ENCODE measurements at regions not wholly inside any gene's neighbourhood (a gene's known extent, or its start where the extent isn't known, plus 50 kb on each side); places are given as distances from the start of the nearest gene placed in this dataset.
A peak's percentile ranks its signal among the peaks of the same experiment; 100 is the strongest.

DNA sequence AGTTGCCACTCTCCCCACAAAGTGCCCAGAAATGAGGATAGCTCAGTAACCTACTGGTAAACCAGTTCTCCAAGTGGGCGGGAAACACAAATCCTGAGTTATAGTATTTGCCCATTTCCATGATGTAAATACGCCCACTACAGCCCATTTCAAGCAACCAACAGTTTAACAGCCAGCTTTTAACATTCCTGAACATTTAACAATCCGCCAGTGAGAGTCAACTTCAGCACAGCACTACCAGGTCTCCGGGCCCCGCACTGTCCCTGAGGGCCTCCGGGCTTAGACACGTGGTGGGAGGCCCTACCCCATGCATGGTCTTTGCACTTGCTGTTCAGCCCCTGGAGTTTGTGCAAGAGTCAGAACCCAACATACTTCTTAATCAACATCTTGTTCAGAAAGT lies 132.0 kb upstream of the CTTNBP2NL start:
- DNase-seq (ENCODE audit: low spot score) = no peak

DNA sequence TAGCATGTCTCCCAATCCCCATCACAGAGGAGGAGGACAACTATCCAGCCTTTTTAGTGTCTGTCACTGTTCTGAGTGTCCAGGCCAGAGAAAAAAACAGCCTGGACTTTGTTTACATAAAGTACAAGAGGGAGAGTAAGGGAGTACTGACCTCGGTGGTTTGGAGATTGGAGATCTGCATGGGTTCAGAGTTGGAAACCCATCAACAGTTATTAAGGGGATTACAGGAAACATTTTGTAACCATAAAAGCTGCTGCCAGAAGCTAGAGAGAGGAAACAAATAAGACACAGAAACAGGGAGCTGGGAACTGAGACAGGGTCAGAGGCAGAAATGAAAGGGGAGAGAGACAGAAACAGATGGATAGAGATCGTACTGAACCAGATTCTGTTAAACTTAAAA lies 131.5 kb upstream of the CTTNBP2NL start:
- DNase-seq (ENCODE audit: low spot score) = no peak

DNA sequence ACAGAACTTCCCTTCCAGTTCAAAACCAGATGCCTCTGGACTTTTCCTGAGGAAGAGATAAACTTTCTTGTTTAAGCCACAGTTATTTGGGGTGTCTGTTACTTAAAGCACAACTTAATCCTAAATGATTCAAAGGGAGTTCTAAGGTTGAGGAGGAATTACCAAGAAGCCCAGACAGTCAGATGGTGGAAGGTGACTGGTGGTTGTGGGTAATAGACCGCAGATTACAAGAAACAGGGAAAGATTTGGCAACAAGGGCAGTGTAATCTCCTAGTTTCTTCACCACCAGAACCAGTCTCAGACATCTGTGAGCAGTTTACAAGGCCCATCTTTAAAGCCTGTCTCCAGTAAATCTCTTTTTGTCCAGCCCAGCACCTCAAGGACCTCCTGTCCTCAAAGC lies 130.1 kb upstream of the CTTNBP2NL start:
- no peak for DNase-seq (ENCODE audit: low spot score)

DNA sequence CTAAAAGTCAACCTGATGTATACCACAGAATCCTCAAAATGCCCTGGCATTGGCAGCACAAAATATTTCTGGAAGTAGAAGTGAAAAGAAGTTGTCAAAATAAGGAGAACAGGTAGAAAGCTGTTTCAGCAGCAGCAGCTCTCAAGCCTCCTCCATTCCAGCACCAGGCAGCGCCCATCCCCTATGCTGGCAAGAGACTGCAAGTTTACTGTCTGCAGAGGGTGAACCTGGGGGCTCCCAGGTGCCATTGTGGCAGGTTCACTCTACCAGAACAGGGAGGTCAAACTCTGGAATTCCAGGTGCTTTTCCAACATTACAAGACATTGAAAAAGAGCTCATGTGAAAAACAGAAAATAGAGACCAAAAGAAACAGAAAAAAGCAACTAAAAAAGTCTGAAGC lies 128.8 kb upstream of the CTTNBP2NL start:
- no peak for DNase-seq (ENCODE audit: low spot score)

DNA sequence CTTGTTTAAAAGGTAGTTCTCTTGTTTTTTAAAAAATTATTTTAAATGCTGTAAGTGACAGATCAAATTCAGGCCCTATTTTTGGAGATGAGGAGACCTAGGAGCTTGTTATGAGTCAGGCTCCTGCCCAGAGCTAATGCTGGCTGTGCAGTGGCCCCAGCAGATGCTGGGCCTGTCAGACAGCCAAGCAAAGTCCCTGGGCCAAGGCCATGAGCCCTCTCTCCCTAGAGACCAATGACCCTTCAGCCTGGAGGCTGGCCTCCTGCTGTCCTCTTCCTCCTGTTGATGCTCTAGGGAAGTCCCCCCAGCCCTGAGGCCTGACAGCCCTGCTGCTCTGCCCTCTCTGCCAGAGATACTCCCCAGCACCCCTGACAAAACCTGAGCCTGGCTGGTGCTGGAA lies 128.1 kb upstream of the CTTNBP2NL start:
- no peak for DNase-seq (ENCODE audit: low spot score)

DNA sequence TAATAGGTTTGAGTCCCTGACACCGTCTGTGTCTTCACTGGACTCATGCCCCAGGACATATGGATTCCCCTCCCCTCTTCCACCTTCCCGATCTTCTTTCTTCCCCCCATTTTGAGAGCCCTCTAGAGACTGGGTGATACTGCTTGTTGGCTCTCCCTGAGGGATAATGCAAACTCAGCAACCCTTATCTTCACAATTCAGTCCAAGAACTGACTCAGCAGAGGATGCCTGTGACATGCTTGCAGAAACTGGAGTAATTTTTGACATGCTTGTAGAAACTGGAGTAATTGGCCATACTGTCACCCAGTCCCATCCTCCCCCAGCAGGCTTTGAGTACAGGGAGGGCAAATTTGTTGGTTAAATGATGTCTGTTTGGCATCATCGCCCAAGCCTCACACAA lies 127.6 kb upstream of the CTTNBP2NL start:
- no peak for DNase-seq (ENCODE audit: low spot score)

DNA sequence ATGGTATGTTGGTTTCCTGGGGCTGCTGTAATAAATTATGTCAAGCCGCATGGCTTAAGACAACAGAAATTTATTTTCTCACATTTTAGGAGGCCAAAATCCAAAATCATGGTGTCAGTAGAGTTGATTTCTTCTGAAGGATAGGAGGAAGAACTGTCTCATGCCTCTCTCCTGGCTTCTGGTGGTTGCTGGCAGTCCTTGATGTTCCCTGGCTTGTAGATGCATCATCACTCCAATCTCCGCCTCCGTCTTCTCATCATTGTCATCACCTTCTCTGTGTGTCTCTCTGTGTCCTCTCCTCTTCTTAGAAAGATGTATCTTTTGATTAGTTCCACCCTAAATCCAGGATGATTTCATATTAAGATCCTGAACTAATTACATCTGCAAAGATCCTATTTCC lies 124.7 kb upstream of the CTTNBP2NL start:
- no peak for DNase-seq (ENCODE audit: low spot score)

DNA sequence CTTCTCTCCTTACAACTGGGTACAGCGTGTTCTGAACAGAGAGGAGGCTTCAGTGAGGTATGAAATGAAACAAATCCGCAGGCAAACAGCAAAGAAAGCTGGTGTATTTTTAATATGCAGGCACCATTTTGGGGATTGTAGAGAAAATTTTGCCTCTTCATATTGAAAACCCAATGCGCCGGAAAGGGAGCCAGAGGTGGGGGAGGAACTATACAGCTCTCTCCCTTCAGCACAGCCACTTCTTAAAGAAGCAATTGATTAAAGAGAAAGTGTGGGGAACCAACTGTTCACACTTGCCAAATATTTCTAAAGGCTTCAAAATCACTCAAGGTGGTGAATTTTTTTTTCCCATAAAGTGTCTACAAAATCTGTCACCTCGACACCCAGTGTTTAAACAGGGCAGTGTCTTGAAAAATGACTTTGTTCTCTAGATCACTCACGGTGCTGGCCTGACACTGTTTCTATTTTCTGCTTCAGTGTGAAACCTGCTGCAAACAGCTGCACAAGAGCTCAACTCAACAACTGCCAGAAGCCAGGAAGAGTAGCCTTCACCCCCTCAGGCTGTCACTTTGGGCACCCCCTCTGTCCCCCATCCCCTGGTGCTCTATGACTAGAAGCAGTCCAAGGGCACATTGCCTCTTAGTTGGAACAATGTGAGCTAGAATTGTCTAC lies 123.8 kb upstream of the CTTNBP2NL start:
- DNase-seq (ENCODE audit: low spot score) = no peak

DNA sequence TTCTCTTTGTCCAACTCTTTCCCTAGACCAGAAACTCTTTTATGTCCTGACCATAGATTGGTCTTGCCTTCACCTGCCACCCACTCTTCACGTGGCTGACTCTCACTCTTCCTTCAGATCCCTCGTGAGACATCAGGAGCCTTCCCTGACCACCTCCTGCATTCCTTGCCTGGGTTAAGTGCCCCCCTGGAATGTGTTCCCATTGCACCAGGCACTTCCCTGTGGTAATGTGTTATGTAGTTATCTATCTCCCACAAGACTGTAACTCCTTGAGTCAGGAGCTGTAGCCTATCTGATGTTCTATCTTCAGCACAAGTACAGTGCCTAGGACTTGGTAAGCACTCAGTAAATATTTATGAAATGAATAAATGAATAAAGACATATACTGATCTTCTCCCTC lies 111.2 kb upstream of the CTTNBP2NL start:
- no peak for DNase-seq (ENCODE audit: low spot score)

DNA sequence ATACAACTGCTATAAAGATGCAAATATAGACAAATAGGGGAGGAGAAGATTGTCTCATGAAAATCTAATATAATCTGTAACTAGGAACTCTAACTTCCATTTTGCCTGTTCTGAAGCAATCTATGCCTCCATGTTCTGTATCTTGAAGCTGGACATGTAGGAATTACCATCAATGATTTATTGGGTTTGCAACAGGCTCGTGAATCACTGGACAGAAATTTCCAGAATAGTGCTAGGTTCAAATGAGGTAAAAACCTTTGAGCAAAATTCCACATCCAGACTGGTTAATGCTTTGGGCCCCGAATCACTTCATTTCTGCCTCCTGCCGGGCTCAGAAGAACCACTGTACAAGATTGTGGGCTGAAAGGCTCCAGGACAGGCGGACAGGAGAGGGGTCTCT lies 110.7 kb upstream of the CTTNBP2NL start:
- DNase-seq (ENCODE audit: low spot score) = no peak

DNA sequence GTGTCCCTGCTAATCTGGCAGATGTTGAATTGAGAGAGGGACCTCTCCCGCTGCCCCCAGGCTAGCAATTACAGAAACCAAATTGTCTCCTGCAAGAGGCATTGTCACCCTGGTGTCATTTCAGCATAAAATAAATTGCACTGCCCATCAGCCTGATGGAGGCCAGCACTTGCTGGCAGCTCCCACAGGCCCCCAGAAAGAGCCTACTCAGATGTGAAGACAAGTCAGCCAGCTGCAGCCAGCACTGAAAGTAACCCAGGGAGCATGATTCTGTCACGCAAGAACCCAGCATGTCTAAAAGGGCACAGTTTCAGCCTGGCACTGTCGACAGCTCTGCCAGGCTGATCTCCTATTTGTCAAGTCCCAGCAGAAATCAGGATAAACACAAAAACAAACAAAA lies 110.3 kb upstream of the CTTNBP2NL start:
- DNase-seq (ENCODE audit: low spot score) = no peak

DNA sequence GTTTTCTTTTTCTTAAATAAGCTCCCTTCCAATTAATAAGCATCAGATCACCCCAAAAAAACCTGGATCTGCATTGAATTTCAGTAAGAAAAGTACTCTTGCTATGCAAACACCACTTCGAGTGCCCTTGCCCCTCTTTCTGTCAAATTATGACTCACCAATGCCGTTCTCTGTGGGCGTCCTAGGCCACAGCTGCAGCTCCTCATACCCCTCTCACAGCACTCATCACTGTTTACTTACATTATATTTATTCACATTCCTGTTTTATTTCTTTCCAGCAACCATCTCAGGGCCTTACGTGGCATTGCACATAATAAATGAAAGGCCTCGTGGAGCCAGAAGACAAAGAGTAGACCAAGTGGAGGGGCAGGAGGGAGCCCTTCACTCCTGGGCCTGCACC lies 99.1 kb upstream of the CTTNBP2NL start:
- DNase-seq (ENCODE audit: low spot score) = no peak

DNA sequence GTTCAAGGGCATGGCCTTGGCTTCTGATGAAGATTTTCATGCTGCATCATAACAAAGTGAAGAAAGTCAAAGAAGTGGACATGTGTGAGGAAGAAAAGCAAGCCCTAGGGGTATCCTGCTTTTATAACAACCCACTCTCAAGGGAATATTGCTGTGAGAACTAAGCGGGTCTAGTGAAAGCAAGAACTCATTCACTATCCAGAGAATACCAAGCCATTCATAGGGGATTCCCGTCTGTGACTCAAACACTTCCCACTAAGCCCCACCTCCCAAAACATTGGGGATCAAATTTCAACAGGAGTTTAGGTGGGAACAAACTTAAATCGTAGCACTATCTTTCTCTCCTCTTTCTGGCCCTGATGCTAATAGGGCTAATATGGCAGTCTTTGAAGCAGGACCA lies 98.5 kb upstream of the CTTNBP2NL start:
- peak; percentile 6 for DNase-seq (ENCODE audit: low spot score)

DNA sequence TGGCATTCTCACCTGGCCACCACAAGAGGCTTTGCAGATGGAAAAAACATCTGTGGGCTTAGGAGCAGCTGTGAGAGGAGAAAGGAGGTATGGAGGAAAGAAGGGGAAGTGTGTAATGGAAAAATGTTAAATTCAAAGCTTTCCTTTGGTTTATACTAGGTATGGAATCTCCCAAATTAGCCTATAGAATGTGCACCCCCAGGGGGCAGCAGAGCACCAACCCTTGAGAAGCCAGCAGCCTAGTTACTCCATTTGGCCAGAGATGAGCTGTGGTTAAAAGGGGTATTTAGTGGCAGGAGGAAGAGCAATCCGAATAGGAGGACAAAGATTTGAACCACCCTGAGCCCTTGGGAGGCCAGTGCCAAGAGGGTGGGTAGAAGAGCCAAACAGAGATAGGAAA lies 97.5 kb upstream of the CTTNBP2NL start:
- DNase-seq (ENCODE audit: low spot score) = peak; percentile 38

DNA sequence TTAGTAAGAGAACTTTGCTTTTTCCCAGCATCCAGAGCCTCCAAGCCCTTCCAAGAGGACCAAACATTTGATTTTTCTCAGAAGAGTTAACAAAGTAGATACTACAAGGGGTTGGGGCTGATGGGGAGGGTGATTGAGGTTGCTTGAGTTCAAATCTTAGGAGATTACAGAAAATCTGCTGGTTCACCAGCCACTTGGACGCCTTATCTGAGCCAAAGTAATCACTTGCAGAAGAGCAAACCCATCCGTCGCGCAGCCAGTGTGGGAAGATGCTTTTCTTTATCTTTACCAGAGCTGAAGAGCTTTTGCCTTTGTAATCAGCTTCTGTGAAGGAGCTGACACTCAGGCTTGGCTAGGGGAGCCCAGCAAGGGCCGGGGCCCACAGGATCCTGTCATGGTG lies 91.9 kb upstream of the CTTNBP2NL start:
- no peak for DNase-seq (ENCODE audit: low spot score)

DNA sequence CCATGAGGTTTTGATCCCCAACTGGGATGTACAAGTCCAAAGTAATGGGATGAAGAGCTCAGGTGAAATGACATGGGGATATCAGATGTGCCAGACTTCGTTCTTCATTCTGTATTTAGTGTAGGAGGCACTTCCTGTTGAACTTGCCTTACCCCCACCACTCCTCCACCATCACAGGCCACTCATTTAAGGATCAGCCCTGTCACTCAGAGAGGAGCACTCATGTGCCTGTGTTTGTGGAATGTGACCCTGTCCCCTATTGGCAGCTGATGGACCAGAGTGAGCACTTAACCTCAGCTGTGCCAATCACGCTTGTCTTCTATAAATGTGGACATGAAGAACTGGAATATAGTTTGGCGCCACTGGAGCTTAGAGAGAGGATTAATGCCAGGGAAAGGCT lies 91.4 kb upstream of the CTTNBP2NL start:
- no peak for DNase-seq (ENCODE audit: low spot score)

DNA sequence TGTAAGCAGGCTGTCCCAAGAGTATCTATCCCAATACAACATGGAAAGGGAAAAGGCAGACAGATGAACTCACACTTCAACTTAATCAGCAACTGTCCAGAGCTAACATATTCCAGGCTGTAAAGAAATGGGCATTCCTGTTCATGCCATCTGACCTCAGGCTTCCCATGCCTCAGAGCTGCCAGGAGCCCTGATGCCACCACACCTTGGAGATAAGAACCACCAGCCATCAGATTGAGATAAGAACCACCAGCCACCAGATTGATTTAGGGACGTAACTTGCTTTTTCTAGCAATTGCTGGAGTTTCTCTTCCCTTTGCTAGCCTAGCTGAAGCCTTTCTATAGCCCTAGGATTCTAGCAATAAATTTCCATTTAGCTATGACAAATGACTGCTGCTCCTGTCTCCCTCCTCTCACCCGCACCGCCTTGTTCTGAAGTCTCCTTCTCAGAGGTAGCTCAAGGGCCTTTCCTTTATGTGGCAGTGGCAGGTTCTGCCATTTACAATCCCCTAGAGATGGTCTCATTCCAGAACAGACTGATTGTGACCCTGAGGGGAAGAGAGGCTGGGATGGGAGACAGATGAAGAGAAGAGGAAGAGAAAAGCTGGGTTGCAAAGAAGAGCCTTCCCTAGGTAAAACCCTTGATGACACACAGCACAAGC lies 88.0 kb upstream of the CTTNBP2NL start:
- no peak for DNase-seq (ENCODE audit: low spot score)

DNA sequence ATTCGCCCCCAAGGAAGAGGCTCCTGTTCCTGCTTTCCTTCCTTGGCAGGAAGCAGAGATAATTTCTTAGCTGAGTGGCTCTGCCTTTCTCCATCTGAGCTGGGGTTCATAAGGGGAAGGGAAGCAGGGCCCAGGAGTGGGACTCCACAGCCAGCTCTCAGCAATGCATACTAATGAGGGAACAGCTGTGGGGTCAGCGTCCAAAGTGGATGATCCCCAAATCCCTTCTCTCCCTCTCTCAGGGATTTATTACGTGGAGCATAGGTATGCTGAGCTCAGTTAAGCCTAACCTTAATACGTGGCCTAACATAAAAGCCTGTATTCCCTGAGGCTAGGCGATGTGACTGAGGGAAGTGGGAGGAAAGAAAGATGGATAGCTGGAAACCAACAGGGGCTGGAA lies 87.3 kb upstream of the CTTNBP2NL start:
- DNase-seq (ENCODE audit: low spot score) = no peak

DNA sequence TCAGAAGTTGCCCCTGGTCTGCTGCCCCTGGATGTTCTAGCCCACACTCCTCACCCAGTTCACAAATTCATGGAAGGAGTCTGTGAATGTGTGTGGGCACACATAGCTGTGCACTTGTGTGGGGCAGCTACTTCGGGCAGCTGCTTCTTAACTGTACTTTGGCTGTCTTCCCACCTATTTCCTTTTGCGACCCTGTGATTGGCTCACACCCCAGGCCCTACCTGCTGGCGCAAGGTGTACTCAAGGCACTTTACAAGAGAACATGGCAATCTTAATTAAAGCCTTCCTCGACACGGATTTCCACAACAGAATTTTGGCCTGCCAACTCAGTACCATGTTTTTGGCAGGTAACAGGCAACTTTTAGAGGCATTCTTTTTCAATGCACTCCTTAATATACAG lies 86.5 kb upstream of the CTTNBP2NL start:
- no peak for DNase-seq (ENCODE audit: low spot score)

DNA sequence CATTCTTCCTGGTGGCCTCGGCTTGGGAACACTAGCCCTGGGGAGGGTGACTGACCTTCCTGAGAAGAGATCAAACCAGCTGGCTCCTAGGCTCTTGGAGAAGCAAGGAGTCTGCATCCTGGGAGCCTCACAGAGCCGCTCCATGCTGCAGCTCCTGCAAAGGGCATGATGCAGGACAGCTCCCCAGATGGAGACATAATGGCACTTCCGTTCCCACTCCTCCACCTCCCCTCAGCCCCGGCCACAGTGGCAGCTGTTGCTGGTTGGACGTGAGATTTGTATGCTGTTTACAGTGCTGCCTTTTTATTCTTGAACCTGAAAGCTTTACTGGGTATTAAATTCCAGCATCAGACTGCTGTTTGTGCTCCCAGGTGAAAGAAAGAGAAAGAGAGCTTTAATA lies 83.7 kb upstream of the CTTNBP2NL start:
- no peak for DNase-seq (ENCODE audit: low spot score)

DNA sequence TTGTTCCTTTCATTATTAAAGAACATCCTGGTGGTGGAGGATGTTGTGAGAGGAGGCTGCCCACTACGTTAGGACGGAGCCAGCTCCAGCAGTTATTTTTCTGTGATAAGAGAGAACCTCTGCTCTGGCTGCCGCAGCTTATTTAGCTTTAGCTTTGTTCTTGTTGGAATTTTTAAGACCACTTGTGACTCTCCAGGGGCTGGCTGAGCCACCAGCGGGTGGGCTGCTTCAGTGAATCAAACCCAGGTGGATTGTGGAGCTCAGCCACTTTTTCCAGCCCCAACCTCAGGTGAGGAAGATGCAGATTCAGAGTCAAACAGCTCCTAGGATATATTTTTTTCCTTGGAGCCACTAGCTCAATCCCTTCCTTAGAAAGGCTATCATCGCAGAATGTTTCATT lies 83.1 kb upstream of the CTTNBP2NL start:
- no peak for DNase-seq (ENCODE audit: low spot score)

DNA sequence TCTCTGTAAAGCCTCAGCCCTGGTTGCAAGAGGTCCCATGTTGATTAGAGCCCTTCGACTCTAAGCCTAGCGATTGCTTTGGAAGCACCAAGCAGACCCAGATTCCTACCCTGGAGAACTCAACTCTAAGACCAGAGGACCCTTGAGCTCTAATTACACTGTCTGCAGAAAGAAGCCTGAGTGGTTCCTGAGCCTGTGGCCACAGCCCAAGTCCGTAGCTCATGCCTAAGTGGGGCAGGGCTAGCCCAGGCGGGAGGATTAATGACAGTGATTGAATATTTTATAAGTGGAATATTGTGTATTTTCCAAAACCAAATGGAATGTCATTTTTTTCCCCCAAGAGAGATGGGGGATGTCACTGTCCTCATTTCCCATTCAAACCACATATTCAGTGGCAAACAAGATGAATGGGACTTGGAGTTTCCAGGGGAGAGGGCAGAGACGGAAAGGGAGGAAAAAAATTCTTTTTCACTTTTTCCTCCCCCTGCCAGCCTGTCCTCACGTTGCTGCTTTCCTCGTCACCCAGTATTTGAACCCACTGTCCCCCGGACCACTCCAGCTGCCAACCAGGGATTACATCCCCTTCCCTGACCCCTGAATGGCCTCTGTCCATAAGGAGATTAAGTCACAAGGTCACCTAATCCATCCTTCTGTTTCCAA lies 79.6 kb upstream of the CTTNBP2NL start:
- DNase-seq (ENCODE audit: low spot score) = no peak

DNA sequence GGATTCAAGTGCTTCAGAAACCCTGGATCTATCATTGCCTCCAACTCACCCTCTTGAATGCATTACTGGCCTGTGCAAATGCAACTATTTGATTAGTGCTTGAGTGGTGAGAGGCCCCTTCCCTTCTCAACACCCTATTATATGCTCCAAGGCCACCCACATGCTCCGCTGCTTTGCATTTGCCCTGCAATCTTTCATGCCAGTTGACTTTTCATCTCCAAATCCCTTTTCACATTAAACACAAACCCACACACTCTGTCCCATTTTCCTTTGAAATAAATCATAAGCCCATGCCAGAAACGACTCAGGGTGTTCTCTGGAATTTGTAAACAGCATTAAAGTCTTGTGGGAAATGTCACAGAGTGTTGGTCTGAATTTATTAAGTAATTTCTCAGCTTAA lies 78.9 kb upstream of the CTTNBP2NL start:
- no peak for DNase-seq (ENCODE audit: low spot score)

All from A172 (cell line).